T-cell (primary cell): ENCODE measurements at regions not wholly inside any gene's neighbourhood (a gene's known extent, or its start where the extent isn't known, plus 50 kb on each side); places are given as distances from the start of the nearest gene placed in this dataset.
"Not testable (repeated sequence)": the region's sequence is repeated elsewhere in the genome, so short reads cannot be mapped to it uniquely, and the experiment has no call there.

Experiments used
- ATAC-seq, 4 experiments: fragments of 200-7000 bp in 3 of 4; fragments of 150-1000 bp in 1 of 4; cut with Tn5 transposase; replicated peaks in 1 of 4; 1 replicate in 3 of 4; 2 replicates in 1 of 4; pipeline ENCODE4 v1.10.0; 2021; ENCODE audit warnings: moderate library complexity in 3 of 4, mild to moderate bottlenecking in 2 of 4, moderate number of reproducible peaks in 1 of 4
- CTCF ChIA-PET, 2 donors: fragments of 300-600 bp; sonication (Branson Sonifier 250); formaldehyde crosslinking; loops; one replicate each; lab custom pipeline; 2022; ENCODE audit warnings: antibody characterized with exemption in 2 of 2; lab: Charles Lee
- POLR2A ChIA-PET, 2 donors: fragments of 300-600 bp; sonication (Branson Sonifier 250); formaldehyde crosslinking; loops; one replicate each; lab custom pipeline; 2022; ENCODE audit warnings: antibody characterized with exemption in 2 of 2; lab: Charles Lee
- DNase-seq, 35 experiments: peaks; one replicate each; pipeline versions ENCODE4 v3.0.0 to v3.0.0-alpha.2; 2013 to 2023
- H3K27ac ChIP-seq: one replicate; pipeline ENCODE4 v1.5.1; 2013; ENCODE audit warnings: low read length
- H3K27me3 ChIP-seq, 2 experiments: replicated peaks in 1 of 2; 1 replicate in 1 of 2; 2 replicates in 1 of 2; pipeline versions ENCODE4 v1.6.1 to v1.7.0; 2013; ENCODE audit warnings: low read length in 1 of 2, mixed read lengths in 1 of 2; ENCODE audit not compliant: control insufficient read depth in 2 of 2, insufficient read depth in 2 of 2; ENCODE audit errors: extremely low read depth in 1 of 2
- H3K36me3 ChIP-seq, 2 donors: 1 replicate in 1 of 2; 2 replicates in 1 of 2; pipeline versions ENCODE4 v1.6.1 to v1.7.0; 2013; ENCODE audit warnings: low read length in 1 of 2; ENCODE audit not compliant: control insufficient read depth in 2 of 2, insufficient read depth in 1 of 2; ENCODE audit errors: extremely low read depth in 1 of 2
- H3K4me1 ChIP-seq, 2 experiments: 1 replicate in 1 of 2; 2 replicates in 1 of 2; pipeline versions ENCODE4 v1.6.1 to v1.7.0; 2013; ENCODE audit warnings: low read length in 2 of 2, mixed read lengths in 1 of 2; ENCODE audit not compliant: insufficient read depth in 2 of 2, control insufficient read depth in 1 of 2; ENCODE audit errors: extremely low read depth in 1 of 2
- H3K4me3 ChIP-seq, 2 donors: 1 replicate in 1 of 2; 2 replicates in 1 of 2; pipeline versions ENCODE4 v1.5.1 to v1.7.0; 2013; ENCODE audit warnings: mild to moderate bottlenecking in 2 of 2, low read length in 1 of 2, moderate library complexity in 1 of 2; ENCODE audit not compliant: control insufficient read depth in 1 of 2; ENCODE audit errors: extremely low read depth in 1 of 2
- H3K9me3 ChIP-seq: 2 replicates; pipeline ENCODE4 v1.7.0; 2013
- H3K27ac Mint-ChIP-seq, 2 donors: one replicate each; pipeline ENCODE4 v1.8.0; 2020 to 2021; ENCODE audit warnings: mild to moderate bottlenecking in 2 of 2, mixed read lengths in 2 of 2
- H3K27me3 Mint-ChIP-seq, 2 donors: one replicate each; pipeline ENCODE4 v1.8.0; 2021 to 2022; ENCODE audit warnings: mixed read lengths in 2 of 2
- H3K36me3 Mint-ChIP-seq: one replicate; pipeline ENCODE4 v1.8.0; 2021; ENCODE audit warnings: mixed read lengths
- H3K4me1 Mint-ChIP-seq, 3 donors: one replicate each; pipeline ENCODE4 v1.8.0; 2020 to 2022; ENCODE audit warnings: mixed read lengths in 3 of 3, mild to moderate bottlenecking in 1 of 3
- H3K4me3 Mint-ChIP-seq, 3 donors: one replicate each; pipeline ENCODE4 v1.8.0; 2020 to 2022; ENCODE audit warnings: mild to moderate bottlenecking in 3 of 3, mixed read lengths in 3 of 3, moderate library complexity in 3 of 3
- H3K9me3 Mint-ChIP-seq, 3 donors: one replicate each; pipeline ENCODE4 v1.8.0; 2020 to 2022; ENCODE audit warnings: mixed read lengths in 3 of 3
- WGBS: methylation state at CpG from one replicate; pipeline ENCODE4 v1.1.5; 2013; ENCODE audit warnings: missing lambda C conversion rate; ENCODE audit not compliant: insufficient coverage; 5-methylcytosine and 5-hydroxymethylcytosine counted together

- H3K27ac Mint-ChIP-seq, H3K36me3 ChIP-seq, H3K9me3 Mint-ChIP-seq, H3K9me3 ChIP-seq, DNase-seq, H3K27me3 Mint-ChIP-seq, CTCF ChIA-PET, H3K4me3 ChIP-seq, H3K27ac ChIP-seq, H3K27me3 ChIP-seq, ATAC-seq, H3K36me3 Mint-ChIP-seq, POLR2A ChIA-PET, H3K4me1 ChIP-seq, H3K4me3 Mint-ChIP-seq: not testable (repeated sequence)
- WGBS, result 100% methylated on average over 1 of the region's 9 CpGs
- H3K4me1 Mint-ChIP-seq, result peaks cover 5 to 12% (median 11%) of the 10 kb centered on the region in 3 donors
These were observed 311.4 kb upstream of the ZNF337 start for GRCh38 chr20:26008026-26008425.

- H3K4me3 ChIP-seq, CTCF ChIA-PET, H3K4me3 Mint-ChIP-seq: not testable (repeated sequence)
These were observed 309.5 kb upstream of the ZNF337 start for GRCh38 chr20:26006164-26006563.

GRCh38 chr20:26003959-26004358, 307.3 kb upstream of the ZNF337 start:
- ATAC-seq, H3K4me3 ChIP-seq, POLR2A ChIA-PET, CTCF ChIA-PET, H3K36me3 ChIP-seq, H3K27me3 ChIP-seq, H3K4me1 ChIP-seq, H3K9me3 Mint-ChIP-seq, H3K27me3 Mint-ChIP-seq, H3K36me3 Mint-ChIP-seq, H3K27ac ChIP-seq, H3K27ac Mint-ChIP-seq, H3K4me1 Mint-ChIP-seq, H3K9me3 ChIP-seq, DNase-seq, H3K4me3 Mint-ChIP-seq: not testable (repeated sequence)
- 82% methylated on average over 2 of the region's 3 CpGs for WGBS

More at GRCh38 chr20:26006164-26006563, 309.5 kb upstream of the ZNF337 start:
- H3K9me3 Mint-ChIP-seq, H3K36me3 ChIP-seq, ATAC-seq, H3K27me3 Mint-ChIP-seq, H3K27me3 ChIP-seq, H3K36me3 Mint-ChIP-seq, POLR2A ChIA-PET, H3K27ac ChIP-seq, H3K27ac Mint-ChIP-seq, H3K9me3 ChIP-seq, H3K4me1 ChIP-seq, DNase-seq: not testable (repeated sequence)
- peaks cover 5 to 12% (median 11%) of the 10 kb centered on the region in 3 donors for H3K4me1 Mint-ChIP-seq
- 89% methylated on average over 3 of the region's 4 CpGs for WGBS

- CTCF ChIA-PET, H3K27ac ChIP-seq, H3K4me1 ChIP-seq, H3K27me3 ChIP-seq, H3K4me3 Mint-ChIP-seq, H3K36me3 Mint-ChIP-seq, POLR2A ChIA-PET, H3K27ac Mint-ChIP-seq, H3K9me3 Mint-ChIP-seq, H3K9me3 ChIP-seq, H3K27me3 Mint-ChIP-seq, H3K4me3 ChIP-seq, H3K36me3 ChIP-seq, ATAC-seq, H3K4me1 Mint-ChIP-seq: not testable (repeated sequence)
- peak in 1 of 35 experiments; percentile 13 for DNase-seq
- WGBS, result 78% methylated on average over 12 of the region's 16 CpGs
These were observed 300.9 kb upstream of the ZNF337 start for GRCh38 chr20:25997367-25998038.

- Mint-ChIP-seq H3K9me3 (no peaks in the 10 kb centered on the region), H3K4me3 (no peak overlapping the region), H3K36me3 (no peaks in the 10 kb centered on the region), H3K4me1 (peaks cover 5 to 8% (median 7%) of the 10 kb centered on the region in 3 donors), H3K27me3 (peaks cover 5 to 6% of the 10 kb centered on the region in 2 donors), H3K27ac (no peak overlapping the region)
- ChIA-PET CTCF (no interaction called here), POLR2A (no interaction called here)
- H3K27ac ChIP-seq, result no peak overlapping the region
- H3K9me3 ChIP-seq, result no peaks in the 10 kb centered on the region
- DNase-seq (no peak), ATAC-seq (no peak)
- H3K4me1 ChIP-seq, result peaks cover 0 to 4% of the 10 kb centered on the region in 2 experiments
- WGBS, result 67% methylated on average over 3 of the region's 16 CpGs
- no peak overlapping the region for H3K4me3 ChIP-seq
- H3K27me3 ChIP-seq, result peaks cover 0 to 12% of the 10 kb centered on the region in 2 experiments
- H3K36me3 ChIP-seq, result no peaks in the 10 kb centered on the region
These were observed 295.5 kb upstream of the ZNF337 start for GRCh38 chr20:25992146-25992545.

GRCh38 chr20:25991756-25992130, 295.1 kb upstream of the ZNF337 start:
- ATAC-seq (no peak), DNase-seq (no peak)
- Histone ChIP-seq H3K27me3 (peaks cover 0 to 16% of the 10 kb centered on the region in 2 experiments), H3K36me3 (no peaks in the 10 kb centered on the region), H3K27ac (no peak overlapping the region), H3K4me1 (peaks cover 0 to 8% of the 10 kb centered on the region in 2 experiments), H3K4me3 (no peak overlapping the region), H3K9me3 (no peaks in the 10 kb centered on the region)
- Mint-ChIP-seq H3K9me3 (no peaks in the 10 kb centered on the region), H3K27me3 (peaks cover 5 to 6% of the 10 kb centered on the region in 2 donors), H3K4me3 (no peak overlapping the region), H3K36me3 (no peaks in the 10 kb centered on the region), H3K27ac (no peak overlapping the region), H3K4me1 (peaks cover 7 to 8% (median 7%) of the 10 kb centered on the region in 3 donors)
- POLR2A ChIA-PET, result no interaction called here
- WGBS, result 87% methylated on average over 15 of the region's 16 CpGs
- CTCF ChIA-PET, result no interaction called here
